Amniotic stem cell (primary cell): ENCODE measurements at regions not wholly inside any gene's neighbourhood (a gene's known extent, or its start where the extent isn't known, plus 50 kb on each side); places are given as distances from the start of the nearest gene placed in this dataset.

Experiments
- DNase-seq: peaks from one replicate; lab custom pipeline; 2025; lab: John Stamatoyannopoulos, UW

DNA sequence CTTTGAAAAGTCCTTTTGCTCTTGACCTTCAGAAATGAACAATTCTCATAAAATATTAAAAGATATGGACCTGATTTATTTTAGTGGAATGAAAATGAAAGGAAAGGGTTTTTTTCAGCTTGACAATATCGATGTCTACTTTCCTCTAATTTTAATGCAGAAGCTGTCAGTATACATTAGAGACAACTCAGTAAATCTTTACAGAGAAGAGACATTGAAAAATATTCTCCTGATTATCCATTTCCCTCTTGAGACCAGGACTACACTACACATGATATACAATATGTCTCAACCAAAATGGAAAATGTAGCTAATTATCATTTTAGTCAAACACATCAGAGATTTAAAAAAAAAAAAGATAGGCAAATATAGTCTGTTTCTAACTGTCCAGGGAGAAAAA lies 288.5 kb upstream of the NUDT12 start:
- no peak for DNase-seq

DNA sequence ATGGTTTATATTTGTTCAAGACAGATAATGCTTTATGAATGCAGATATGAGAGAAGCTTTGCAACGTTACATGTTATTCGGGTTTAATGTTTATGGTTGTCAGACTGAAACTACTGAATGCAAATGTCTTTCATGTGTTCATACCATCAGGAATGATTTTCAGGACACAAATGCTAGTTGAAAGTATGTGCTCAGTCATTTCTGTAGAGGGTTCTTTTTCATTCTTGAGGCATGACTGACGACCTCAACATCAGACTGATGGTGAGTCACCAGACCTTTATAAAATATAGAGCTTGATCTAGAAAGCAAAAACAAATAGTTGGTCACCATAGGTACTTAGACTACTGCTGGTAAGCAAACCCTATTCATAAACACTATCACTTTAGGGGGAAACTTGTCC lies 287.3 kb upstream of the NUDT12 start:
- DNase-seq: peak; percentile 88

DNA sequence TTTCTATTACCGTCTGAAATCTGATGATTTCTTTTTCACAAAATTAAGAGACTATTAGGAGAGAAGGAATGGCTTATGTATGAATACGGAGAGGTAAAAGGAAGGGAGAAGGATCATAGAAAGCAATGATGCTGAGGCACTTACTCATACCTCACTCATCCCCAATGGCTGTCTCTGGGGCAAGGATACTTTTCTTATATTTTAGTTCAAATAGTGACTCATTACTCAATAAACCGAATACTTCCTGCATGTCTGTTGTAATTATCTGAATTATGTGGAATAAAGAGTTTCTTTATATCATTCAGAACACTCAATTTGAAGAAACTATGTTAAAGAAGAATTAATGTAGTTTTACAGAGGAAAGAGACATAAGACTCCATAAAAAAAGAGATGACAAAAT lies 284.5 kb upstream of the NUDT12 start:
- no peak for DNase-seq

DNA sequence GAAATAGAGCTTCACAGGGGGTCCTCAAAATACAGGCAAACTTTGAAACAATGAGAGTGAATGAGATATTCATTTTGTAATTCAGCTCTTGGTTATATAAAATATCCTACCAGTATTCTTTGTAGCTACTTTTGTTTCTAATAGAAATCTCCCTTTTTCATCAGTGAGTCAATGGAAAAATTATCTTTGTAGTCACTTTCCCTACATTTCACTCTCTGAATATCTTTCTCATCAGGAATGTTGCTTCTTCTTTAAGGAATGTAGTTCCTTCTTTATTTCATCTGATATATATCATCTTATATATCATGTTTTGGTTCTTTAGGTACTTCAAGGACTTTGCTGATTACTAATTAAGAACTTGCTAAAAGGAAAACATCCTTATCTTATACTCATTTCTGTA lies 280.3 kb upstream of the NUDT12 start:
- DNase-seq: no peak

DNA sequence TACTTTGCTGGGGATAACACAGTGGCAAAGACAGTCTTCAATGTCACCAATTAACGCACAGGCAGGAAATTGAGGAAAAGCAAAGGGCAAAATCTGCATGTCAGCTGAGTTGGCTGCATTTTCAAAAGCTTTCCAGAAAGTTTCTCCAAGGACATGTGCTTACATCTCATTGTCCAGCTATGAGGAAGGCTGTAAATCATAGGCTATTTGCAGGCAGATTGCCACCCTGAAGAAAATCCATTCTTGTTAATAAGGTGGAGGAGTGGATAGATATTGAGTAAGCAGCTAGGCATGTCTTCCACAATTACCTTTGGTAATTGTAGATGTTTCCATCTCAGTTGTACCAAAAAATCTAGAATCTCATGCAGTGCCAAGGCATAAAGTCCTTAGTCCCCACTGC lies 278.0 kb upstream of the NUDT12 start:
- no peak for DNase-seq

DNA sequence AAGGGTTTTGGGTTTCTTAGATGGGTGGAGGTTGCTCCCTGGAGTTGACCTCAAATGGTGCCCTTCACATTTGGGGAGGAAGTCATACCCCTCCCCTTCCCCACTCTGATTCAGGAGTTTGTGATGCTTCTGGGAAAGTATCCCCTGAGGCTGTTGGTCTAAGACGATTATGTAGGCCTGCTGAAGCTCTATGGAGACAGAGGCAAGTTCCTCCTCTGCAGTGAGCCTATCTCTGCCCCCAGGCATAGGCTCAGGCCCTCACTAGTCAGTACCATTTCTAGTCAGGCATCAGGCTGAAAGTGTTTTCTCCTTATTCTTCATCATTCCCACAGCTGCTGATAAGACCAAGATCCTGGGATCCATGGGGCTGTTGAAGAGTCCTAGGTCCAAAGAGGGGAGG lies 271.6 kb upstream of the NUDT12 start:
- no peak for DNase-seq

DNA sequence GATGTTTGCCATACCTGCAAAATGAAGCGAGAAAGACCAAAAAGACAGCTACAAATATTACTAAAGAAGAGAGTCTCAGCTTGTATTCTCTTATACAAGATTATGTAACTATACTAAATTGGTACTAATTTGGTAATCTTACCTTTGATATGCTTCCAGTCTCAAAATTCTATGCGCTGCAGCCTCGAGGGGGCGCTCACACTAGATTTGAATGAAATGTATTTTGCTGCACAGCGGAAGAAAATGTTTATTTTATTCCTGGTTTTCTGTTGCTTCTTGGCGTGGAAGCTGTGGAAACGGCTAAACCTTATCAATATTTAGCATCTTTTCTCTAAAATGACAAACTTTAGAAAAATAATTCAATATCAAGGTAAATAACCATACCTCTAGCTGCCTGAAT lies 267.0 kb upstream of the NUDT12 start:
- no peak for DNase-seq

DNA sequence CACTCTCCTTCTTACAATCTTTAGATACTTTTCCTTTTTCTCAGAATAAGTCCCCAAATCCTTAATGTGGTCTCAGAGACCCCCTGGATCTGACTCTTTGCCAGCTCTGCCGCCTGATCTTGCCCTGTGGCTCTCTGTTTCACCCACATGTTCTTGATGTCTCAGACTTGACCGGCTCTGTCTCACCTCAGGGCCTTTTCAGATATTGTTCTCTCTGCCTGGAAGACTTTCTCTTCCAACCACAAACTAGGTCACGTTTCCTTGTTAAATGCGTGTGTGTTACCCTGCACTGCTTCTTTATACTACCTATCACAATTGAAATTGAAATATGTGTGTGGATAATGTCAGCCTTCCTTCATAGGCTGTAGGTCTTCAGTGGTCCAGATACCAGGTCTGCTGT lies 265.4 kb upstream of the NUDT12 start:
- no peak for DNase-seq

DNA sequence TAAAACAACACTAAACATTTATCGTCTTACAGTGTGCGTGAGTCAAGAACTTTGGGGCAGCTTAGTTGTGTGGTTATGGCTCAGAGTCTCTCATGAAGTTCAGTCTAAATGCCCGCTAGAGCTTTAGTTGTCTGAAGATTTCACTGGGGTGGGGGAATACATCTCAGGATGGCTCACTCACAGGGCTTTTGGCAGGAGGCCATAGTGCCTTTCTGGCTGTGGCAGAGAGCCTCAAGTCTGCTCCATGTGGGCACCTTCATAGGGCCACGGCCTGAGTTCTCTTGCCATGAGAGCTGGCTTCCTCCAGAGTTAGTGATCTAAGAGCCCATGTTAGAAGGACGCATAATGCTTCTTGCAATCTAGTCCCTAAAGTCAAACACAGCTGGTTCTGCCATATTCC lies 258.8 kb upstream of the NUDT12 start:
- no peak for DNase-seq

DNA sequence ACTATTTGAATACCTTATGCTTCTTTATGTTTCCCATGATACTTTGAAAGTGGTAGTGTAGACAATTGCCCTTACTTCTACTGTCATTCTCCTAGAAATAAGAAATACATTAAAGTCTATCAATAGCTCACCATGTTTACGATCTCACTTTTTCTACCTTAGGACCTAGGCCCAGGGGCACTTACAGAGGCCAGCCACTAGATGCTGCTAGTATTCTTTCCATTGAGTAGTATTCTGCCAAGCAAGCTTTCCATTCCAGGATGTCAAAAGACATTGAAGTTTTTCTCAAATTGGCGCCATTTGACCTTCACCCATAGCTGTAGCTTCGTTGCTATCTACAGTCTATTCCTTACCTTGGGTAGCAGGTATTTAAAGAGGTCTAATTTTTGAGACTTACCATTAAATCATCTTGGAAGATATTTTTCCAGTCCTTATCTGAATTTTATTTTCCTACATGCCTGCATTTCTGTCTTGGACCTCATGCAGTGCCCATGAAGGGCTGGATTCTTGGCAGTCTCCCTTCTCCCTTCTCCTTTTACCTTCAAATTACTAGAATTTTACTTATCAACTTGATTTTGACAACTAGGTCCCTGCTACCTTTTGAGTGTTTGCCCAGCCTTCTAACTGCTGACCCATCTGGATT lies 246.0 kb upstream of the NUDT12 start:
- DNase-seq: peak; percentile 50

DNA sequence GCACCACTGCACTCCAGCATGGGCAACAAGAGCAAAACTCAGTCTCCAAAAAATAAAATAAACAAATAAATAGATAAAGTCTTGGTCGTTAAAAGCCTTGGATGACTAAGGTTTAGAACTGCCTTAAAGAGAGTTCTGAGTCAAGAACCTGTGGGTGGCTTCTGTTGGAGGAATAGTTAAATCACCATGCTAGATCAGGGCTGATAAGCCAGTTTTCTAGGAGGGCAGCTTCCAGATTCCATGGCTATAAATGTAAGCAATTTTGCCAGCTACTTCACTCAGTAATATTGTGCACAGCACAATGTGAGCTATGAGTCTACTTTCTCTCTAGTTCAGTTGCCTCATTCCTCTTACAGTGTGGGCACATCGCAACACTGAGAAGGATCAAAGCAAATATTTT lies 242.1 kb upstream of the NUDT12 start:
- no peak for DNase-seq

DNA sequence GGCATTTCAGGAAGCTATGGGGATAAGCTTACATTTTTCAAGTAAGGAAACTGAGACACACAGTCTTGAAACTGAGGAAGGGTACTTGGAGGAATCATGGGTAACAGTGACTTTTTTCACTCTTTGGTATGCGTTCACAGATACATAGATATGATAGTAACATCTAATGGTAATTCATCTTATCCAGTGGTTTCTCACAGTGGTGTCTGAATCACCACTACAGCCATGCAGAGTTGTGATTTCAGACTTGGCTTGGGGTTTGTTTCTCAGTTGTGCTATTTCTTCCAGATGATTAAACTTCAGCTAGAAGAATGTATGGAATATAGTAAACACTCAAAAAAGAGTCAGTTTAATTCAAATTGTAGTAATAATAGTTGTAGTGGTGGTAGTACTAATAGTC lies 239.1 kb upstream of the NUDT12 start:
- no peak for DNase-seq

DNA sequence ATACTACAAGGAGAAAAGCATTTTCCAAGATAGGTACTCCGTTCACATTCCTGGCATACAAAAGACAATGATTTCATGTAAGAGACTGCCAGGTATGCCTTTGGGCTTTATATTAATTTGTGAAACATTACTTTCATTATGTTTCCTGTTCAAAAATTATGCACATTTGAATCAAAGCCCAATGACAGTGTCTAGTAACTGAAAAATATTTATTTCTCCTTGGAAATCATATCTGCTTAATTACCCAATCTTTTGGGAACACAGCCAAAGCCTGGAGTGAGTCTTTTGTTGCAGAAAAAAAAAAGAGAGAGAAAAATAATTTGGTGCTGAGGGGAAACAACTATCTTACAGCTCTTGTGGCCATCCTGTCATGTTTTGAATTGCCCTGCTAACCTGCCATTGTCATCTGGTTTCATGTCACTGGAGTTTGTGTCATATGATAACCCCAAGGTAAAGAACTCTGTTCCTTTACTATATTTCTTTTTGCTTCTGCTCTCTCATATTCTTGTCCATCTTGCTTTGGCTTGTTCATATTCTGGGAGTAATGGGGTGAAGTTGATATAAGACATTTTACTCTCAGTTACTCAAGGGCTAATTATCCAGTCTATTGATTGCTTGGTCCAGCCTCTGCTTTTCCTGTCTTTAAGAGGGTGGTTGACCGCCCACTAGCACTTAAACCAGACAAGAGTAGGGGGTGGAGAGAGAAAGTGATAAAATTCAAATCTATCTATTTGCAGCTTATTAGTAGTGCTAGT lies 238.3 kb upstream of the NUDT12 start:
- no peak for DNase-seq

DNA sequence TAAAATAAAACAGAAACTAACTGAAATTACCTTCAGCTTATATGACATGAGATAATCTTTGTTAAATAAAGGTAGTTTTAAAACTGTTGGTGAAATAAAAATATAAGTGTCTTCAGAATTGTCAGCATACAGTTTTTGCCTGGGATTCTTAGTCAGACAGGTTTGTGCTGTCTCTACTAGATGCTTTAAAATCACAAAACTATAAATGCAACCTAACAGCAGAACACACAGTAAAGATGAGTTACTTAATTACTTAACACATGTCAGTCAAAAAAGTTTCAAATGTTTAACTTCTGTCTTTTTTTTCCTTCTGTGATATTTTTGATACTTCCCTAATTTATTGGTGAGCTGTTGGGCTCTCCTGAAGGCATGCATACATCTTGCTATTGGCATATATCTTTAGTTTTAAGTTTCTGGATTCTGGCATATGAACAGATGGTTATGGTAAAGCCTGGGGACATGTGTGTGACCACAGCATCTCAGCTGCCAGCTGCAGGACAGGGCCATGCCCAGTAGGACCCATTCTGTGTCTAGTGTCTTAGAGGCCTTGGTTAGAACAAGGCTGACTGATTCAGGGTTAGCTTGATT lies 231.1 kb upstream of the NUDT12 start:
- DNase-seq: no peak

DNA sequence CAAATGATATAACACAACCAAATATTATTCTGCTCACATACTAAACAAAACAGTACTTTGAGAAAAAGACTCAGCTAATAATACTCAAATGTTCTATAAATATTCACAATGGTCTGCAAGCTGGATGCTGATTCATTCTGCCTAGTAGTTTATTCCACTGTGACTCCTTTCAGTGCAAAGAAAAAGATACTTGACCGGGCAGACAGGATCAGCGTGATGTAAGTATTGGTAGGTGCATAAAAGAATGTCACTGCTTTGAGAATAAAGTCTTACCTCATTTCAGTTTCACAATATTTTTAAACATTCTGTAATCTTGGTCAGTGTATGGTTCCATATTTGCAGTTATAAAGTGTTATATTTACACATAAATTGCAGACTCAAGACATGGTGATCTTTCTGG lies 223.0 kb upstream of the NUDT12 start:
- no peak for DNase-seq

DNA sequence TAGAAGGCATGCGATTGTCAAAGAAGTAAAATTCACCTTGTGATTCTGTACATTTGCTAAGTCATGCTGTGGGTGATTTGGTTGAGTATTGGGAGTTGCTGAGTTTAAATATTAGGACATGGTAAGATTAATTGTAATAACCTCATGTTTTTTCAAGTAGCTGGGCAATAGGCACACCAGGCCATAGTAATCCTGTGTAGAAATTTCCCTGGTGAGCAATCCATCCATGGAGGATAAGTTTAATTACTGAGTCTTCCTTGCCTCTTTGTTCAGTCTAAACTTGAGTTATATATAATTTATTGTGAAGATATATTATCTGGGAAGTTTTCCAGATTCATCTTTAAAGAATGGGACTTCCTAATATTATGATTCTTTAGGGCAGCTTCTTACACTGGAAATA lies 221.1 kb upstream of the NUDT12 start:
- DNase-seq: no peak

DNA sequence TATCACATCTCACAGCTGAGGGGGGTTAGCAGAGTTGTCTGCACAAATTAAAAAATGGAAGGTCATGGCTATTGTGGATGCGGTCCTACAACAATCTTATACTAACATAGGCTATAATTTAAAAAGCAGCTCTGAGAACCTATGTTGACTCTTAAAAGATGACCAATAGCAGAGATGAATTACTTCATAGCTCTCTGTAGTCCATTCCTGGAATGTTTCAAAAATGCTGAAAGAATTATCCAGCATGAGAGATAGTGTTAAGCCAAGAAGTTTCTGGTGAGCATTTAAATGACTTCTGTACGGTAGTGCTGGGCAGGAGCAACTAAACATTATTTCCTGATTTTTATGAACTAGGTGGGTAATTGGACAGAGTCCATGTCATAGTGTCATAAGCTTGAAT lies 218.2 kb upstream of the NUDT12 start:
- no peak for DNase-seq

DNA sequence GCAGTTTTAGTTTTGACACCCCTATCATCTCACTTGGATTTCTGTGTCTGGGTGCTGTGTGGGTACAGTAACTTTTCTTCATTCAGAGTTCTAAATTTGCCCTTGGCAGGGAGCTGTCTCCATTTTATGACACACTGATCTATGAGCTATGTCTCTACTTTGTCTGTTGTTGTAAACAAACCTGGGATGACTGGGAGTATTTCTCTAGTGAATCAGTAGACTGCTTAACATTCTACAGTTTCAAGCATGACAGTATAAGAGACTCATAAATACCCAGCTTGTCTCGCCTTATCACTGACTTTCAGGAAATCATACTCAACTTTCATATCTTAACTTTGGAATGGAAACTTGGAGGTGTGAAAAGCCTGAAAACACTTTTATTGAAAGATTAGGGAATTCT lies 212.1 kb upstream of the NUDT12 start:
- DNase-seq: peak; percentile 11

DNA sequence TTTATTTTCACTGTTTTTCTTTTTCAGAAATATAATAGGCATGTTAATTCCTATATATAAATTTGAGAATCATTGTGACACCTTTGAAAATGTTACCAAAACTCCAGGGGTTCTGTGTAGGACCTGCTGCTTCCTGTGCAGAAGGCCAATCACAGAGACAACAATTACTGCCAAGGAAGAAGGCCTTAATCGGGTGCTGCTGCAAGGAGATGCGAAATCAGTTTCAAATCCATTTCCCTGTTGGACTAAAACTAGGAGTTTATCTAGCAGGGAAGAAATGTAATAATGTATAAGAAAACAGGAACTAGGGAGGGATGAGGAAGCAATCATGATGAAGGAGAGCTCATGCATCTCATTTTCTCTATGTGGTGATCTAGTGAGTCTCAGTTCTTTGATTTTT lies 209.7 kb upstream of the NUDT12 start:
- DNase-seq: no peak

DNA sequence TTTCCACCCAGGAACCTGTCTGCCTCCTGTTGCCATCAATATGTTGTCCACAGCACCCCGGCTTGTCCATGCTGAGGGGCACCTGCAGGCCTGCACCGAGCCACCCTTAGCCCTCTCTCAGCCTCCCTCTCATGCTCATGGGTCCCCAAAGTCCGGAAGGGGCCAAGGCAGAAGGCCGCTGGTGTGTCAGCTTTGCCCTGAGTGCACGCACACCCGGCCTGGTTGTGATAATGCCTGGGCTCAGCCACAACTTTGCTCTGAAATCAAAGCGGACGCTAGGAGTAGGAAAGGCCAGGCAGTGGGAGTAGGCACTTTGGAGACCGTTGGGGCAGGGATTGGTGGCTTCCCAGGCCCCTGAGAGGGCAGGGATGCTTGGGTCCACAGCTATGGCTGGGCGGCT lies 201.8 kb upstream of the NUDT12 start:
- no peak for DNase-seq

DNA sequence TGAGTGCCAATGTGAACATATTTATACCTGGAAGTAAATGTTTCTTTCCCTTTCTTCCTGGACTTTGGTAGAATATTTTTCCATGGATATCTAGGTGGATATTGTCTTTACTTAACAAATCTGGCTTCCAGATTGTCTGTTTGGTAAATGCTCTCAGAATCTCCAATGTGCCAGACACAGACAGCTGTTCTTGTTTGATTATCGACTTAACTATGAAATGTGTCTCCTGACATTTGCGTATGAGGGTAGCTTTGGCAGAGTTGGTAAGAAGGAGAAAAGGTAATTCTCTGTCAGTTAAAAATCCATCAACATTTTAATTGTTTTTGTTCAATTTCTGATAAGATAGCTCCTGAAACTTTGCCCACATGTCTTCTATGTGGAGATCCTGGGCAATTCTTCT lies 196.4 kb upstream of the NUDT12 start:
- no peak for DNase-seq

DNA sequence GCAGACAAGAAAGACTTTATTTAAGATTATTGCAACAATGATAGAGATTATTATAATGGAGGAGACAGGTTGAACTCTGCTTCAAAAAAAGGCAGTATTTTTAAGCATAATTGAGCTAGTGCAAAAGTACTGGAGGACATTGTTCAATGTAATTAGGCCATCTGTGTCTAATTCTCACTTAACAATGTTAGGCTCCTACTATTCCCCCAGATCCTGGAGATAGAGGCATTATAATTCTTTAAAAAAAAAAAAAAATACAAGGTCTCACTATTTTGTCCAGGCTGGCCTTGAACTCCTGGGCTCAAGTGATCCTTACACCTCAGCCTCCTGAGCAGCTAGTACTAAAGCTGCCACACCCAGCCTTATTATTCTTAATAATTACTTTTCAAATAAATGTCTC lies 193.4 kb upstream of the NUDT12 start:
- DNase-seq: no peak

DNA sequence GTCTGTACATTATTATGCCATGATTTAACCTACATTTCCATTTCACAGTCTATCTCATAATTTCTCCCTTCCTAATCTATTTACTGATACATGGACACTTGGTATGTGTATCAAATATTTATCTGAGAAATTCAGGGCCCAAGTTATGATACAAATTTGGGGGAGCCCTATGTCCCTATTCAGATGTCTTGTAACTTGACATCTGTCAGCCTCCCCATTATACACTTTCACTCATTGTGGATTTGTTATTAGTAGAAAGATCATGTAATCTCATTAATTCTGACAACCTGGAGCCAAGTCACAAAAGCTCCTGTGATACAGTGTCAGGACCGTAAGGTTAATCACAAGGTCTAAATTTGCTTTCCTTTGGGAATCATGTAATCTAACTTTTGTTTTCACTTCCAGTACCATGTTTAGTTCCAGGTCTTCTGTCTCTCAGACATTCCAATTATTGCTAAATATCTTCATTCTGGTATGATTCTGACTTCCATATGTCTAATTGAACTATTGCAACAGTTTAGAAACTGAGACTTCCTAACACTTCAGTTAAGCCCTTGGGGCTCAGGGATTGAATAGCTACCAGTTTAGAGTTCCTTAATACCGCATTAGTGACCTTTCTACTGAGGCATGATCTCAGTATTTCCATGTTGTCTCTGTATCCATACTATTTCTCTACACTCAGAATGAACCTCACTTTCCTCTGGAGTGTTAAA lies 182.9 kb upstream of the NUDT12 start:
- no peak for DNase-seq
